HG02840 (cell line): ENCODE measurements at regions not wholly inside any gene's neighbourhood (a gene's known extent, or its start where the extent isn't known, plus 50 kb on each side); places are given as distances from the start of the nearest gene placed in this dataset.
"Not testable (repeated sequence)": the region's sequence is repeated elsewhere in the genome, so short reads cannot be mapped to it uniquely, and the experiment has no call there.

Source experiments
- ATAC-seq: cut with Tn5 transposase; IDR thresholded peaks from one replicate; pipeline ENCODE4 v1.9.1; 2021; ENCODE audit warnings: mild to moderate bottlenecking, moderate library complexity, moderate number of reproducible peaks; ENCODE audit not compliant: unreplicated experiment, low FRiP score

DNA sequence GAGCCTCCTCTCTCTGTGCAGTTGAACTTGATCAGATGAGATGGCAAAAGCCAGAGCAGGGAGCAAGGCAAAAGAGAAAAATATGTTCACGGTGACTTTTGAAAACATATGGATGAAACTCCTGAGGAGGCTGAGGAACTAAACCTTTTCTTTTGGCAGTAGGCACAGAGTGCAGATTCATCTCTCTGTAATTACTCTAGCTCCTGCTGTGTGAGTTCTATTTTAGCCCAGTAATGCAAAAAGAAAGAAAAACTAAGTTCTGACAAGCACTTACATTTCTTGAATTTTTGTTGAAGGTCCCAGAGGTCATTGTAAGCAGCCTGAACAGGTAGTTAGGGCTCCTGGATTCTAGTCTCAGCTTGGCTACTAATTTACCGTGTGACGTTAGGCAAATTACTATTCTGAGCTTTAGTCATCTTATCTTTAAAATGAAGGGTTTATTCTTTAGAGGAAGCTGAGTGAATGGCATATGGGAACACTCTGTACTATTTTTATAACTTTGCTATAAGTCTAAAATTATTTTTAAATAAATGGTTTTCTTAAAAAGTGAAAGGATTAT is 114.7 kb upstream of the NBPF26 start:
- not testable (repeated sequence) for ATAC-seq

DNA sequence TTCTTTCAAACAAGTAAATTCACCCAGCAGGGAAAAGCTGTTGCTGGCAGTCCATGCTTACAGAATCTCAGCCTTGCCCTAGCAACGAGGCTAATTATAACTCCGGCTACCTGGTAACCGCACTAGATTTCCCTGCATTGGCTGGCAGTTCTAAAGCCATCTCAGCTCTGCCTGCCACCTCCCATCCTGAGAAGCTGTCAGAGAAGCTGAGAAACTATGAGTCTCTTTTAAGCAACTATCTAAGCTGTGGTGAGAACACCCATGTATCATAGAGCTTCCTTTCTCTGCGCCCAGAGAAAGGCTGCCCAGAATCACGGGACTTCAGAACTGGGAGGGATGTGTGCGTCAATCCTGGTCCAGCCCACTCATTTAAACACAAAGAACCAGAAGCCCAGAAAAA is 113.9 kb upstream of the NBPF26 start:
- not testable (repeated sequence) for ATAC-seq

DNA sequence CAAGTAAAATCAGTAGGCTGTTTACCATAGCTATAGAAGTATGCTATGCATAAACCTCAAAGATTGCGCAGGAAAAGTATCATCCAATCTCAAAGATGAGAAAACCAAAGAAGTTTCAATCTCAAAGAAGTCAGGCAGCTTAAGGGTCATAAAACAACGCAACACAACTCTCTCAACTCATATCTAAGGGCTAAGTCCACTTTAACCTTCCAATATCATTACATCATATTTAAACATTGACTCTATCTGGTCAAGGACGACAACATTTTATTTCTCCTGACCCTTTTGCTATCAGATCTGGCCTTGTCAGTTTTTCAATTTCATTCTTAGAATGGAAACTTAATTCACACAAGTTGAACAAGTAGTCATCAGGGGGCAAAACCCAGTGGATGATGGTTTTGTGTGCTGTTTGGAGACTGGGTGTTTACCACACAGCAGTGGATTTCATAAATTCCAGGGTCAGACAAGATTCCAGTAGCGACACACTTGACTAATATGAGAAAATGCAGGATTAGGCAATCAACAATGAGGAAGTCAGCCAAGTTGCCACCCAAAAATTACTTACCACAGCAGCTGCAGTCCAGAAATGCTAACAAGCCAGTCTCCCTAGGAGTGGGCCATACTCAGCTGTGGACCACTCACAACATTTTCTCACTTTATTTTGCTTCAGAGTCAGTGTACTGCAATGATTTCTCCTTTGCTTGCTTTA is 108.7 kb upstream of the NBPF26 start:
- not testable (repeated sequence) for ATAC-seq

- not testable (repeated sequence) for ATAC-seq
Observed at GRCh38 chr1:120617493-120617892, 106.3 kb upstream of the NBPF26 start.

DNA sequence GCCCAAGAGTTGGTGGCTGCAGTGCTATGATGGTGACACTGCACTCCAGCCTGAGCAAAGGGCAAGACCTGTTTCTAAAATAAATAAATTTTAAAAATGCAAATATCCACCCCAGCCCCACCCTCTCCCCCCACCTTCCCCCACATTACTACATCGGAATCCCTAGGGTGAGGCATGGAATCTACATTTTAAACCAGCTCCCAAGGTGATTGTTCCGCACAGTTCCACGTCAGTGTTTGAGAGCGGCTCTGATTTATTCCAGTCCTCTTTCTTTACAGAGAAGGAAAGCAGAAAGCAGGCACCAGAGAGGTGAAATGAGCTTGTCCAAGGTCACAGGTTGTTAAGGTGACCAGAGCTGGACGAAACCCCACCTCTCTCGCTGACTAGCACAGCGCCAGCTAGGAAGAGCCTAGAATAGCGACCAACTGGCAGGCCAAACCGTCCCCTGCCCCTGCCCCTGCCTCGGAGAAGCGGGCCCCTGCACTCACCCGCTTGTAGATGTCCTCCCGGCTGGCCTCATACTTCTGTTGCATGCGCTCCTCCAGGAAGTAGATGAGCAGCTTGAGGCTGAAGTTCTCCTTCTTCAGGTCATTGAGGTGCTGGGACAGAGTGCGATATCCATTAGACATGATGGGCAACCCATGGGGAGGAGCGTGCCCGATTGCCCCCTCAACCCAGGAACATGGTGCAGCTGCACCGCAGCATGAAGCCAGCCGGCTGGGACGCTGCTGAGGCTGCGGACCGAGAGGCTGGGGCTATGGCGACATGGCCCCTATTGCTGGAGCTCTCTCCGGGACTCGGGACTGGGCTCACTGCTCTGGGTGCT is 103.7 kb upstream of the NBPF26 start:
- not testable (repeated sequence) for ATAC-seq

DNA sequence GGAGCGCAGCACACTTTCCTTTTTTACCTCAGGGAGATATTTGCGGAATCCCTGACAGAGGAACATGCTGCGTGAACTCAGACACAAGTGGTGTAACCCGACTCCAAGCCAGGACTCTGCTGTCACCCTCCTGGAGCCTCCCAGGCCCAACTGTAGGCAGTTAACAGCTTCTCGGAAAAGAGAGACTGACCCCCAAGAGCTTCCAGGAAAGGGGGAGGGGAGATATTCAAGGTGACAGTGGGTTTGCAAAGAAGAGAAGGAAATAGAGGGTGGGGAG is 103.1 kb upstream of the NBPF26 start:
- ATAC-seq: not testable (repeated sequence)

DNA sequence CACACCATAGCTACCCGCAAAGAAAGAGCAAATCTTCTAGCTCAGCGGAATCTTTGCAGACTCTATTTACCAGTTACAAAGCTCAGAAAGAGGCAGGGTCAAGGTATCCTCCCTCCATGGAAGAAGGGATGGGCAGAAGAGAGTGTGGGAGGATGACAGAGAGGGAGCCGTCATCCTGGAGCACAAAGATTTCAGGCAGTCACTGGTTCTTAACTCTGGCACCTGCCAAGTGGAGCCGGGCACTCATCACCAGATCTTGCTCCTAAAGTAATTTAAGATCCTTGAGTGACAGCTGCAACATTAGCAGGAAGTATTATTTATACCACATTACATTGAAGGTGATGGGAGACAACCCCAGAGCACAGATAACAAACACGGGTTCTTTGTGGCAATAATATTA is 102.5 kb upstream of the NBPF26 start:
- not testable (repeated sequence) for ATAC-seq

DNA sequence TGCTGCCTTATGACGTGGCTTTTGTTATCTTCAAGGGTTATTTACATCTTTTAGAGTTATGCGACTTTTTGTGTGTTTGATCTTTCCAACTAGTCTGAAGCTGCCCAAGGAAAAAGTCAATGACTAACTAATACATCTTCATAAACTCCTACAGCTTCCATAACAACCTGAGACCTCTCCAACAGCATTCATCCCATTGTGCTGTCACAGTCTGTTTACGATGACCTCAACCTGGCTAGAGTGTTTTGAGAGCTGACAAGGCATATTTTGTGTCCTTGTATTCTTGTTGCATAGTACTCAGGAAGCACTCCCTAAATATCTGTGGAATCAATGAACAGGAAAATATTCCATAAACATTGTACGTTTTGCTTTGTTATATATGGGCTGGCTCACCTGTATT is 100.2 kb upstream of the NBPF26 start:
- not testable (repeated sequence) for ATAC-seq

GRCh38 chr1:120624565-120625064 is 99.1 kb upstream of the NBPF26 start:
- ATAC-seq: not testable (repeated sequence)

GRCh38 chr1:120629832-120630455 is 93.8 kb upstream of the NBPF26 start:
- not testable (repeated sequence) for ATAC-seq

DNA sequence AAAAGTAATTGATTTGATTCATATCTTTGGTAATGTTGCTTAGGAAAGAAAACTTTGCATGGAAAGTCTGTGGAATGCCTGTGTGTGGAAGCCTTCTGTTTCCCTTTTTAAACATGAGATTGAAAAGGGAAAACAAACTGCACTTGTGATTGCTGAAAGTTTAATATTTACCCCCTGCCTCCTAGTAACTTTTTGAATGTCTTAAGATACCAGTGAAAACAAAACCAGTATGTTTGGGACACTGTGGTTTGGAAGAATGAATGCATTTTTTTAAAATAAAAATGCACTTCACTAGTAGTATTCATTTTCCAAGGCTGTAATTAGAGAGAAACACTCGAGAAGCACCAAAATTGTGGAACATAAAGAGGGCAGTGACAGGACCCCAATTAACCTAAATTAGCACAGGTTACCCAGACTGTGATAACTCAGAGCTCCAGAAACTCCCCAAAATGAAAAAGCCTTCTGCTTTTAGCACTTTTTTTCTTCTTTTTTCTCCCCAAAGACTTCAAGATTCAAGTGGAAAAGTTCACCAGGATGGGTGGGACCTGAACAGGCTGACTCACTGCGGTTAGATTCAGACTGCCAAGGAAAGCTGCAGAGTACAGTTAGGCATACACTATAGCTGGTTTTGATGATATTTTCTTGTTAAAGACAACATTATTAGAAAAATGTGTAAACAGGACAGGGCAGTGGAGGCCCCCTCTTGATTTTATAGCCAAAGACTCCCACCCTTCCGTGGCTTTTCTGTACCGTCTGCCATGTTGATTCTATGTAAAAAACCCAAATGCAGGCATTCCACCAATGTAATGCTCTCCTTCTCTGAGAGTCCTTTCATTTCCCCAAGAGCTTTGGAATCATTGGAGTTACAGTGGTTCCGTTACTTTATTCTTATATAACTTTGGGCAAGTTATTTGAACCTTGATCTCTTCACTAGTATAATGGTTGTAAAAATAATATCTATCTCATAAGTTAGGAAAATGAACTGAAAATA is 88.6 kb upstream of the NBPF26 start:
- ATAC-seq: not testable (repeated sequence)

- not testable (repeated sequence) for ATAC-seq
Observed at GRCh38 chr1:120640261-120641013, 83.3 kb upstream of the NBPF26 start.

- not testable (repeated sequence) for ATAC-seq
Observed at GRCh38 chr1:120641014-120641302, 82.8 kb upstream of the NBPF26 start.

GRCh38 chr1:120647182-120647581 is 76.6 kb upstream of the NBPF26 start:
- not testable (repeated sequence) for ATAC-seq

GRCh38 chr1:120648915-120649623 is 74.7 kb upstream of the NBPF26 start:
- not testable (repeated sequence) for ATAC-seq

DNA sequence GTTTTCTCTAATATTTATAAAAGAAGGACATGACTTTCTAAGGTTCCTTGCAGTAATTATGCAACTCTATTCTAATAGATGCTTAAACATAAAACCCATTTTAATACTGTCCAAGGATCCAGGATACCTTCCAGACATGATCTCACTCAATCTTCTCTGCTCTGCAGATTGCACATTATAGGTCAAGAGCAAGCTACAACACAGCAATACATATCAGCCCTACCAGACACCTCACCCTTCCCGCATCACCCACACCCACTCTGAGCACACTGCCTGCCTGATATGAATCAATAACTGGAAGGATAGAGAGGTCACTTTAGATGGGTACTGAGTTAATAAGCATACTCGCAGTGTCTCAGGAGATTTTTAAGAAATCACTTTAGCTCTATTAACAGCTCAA is 74.0 kb upstream of the NBPF26 start:
- ATAC-seq: not testable (repeated sequence)

- ATAC-seq: not testable (repeated sequence)
Observed at GRCh38 chr1:120654114-120654513, 69.6 kb upstream of the NBPF26 start.

- ATAC-seq: not testable (repeated sequence)
Observed at GRCh38 chr1:120655394-120655793, 68.4 kb upstream of the NBPF26 start.

- ATAC-seq: not testable (repeated sequence)
Observed at GRCh38 chr1:120656116-120656515, 67.6 kb upstream of the NBPF26 start.
